ENCODE measurements at regions not wholly inside any gene's neighbourhood (a gene's known extent, or its start where the extent isn't known, plus 50 kb on each side); places are given as distances from the start of the nearest gene placed in this dataset.

GRCh38 chr14:86020841-86021240 lies 490.9 kb downstream of the FLRT2 start:
- H3K4me3 ChIP-seq (ENCODE audit: low read length): no peak overlapping the region
- H3K4me1 ChIP-seq (ENCODE audit: control insufficient read depth, insufficient read depth, low read length): no peaks in the 10 kb centered on the region
- H3K27ac ChIP-seq (ENCODE audit: low read length): no peak overlapping the region
- H3K27me3 ChIP-seq (ENCODE audit: control insufficient read depth, insufficient read depth): no peaks in the 10 kb centered on the region
- H3K9me3 ChIP-seq (ENCODE audit: control insufficient read depth, low read length): no peaks in the 10 kb centered on the region
- ATAC-seq: no peak
- DNase-seq: no peak
- intact Hi-C loops (cut with DNase I): no loop called here

GRCh38 chr14:86015941-86016340 lies 486.0 kb downstream of the FLRT2 start:
- intact Hi-C loops (cut with DNase I): no loop called here
- Histone ChIP-seq H3K4me3 (ENCODE audit: low read length) (no peak overlapping the region), H3K27ac (ENCODE audit: low read length) (no peak overlapping the region), H3K4me1 (ENCODE audit: control insufficient read depth, insufficient read depth, low read length) (no peaks in the 10 kb centered on the region), H3K27me3 (ENCODE audit: control insufficient read depth, insufficient read depth) (no peaks in the 10 kb centered on the region), H3K9me3 (ENCODE audit: control insufficient read depth, low read length) (no peaks in the 10 kb centered on the region)
- DNase-seq (no peak), ATAC-seq (no peak)
- 39% methylated on average over 1 of the region's 1 CpG for WGBS

DNA sequence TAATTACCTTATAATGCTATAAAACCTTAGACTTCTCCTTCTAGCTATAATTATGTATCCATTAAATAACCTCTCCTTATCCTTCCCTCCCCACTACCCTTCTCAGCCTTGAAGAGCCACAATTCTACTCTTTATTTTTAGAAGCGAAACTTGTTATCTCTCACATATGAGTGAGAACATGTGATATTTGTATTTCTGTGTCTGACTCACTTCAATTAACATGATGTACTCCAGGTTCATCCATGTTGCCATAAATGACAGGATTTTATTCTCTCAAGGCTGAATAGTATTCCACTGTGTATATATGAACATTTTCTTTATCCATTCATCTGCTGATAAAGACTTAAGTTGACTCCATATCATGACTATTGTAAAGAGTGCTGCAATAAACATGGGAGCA lies 485.6 kb downstream of the FLRT2 start:
- Histone ChIP-seq H3K4me1 (ENCODE audit: control insufficient read depth, insufficient read depth, low read length) (no peaks in the 10 kb centered on the region), H3K9me3 (ENCODE audit: control insufficient read depth, low read length) (no peaks in the 10 kb centered on the region), H3K4me3 (ENCODE audit: low read length) (no peak overlapping the region), H3K27me3 (ENCODE audit: control insufficient read depth, insufficient read depth) (no peaks in the 10 kb centered on the region), H3K27ac (ENCODE audit: low read length) (no peak overlapping the region)
- intact Hi-C loops (cut with DNase I): no loop called here
- DNase-seq: no peak
- 54% methylated on average over 1 of the region's 1 CpG for WGBS
- no peak for ATAC-seq

- WGBS: 50% methylated on average over 3 of the region's 3 CpGs
- Histone ChIP-seq H3K4me3 (ENCODE audit: low read length) (no peak overlapping the region), H3K9me3 (ENCODE audit: control insufficient read depth, low read length) (no peaks in the 10 kb centered on the region), H3K27me3 (ENCODE audit: control insufficient read depth, insufficient read depth) (no peaks in the 10 kb centered on the region), H3K27ac (ENCODE audit: low read length) (no peak overlapping the region), H3K4me1 (ENCODE audit: control insufficient read depth, insufficient read depth, low read length) (no peaks in the 10 kb centered on the region)
- DNase-seq (no peak), ATAC-seq (no peak)
- intact Hi-C loops (cut with DNase I): no loop called here
Observed at GRCh38 chr14:86013641-86014040, 483.7 kb downstream of the FLRT2 start.

DNA sequence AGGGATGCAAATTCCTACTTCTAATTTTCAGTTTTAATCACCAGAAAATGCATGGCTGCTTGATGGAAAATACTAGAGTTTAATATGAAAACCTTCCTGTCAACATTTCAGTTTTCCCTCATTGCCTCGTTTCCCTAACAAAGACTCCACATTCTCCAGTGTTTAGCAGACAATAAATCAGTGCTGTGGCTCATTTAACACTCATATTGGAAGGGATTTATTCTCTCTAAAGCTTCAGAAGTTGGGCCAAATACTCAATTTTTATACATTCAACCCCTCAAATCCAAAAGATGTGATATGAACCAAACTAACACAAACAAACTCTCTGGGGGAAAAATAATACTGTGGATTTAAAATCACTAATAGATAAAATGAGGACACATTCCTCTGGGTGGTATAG lies 482.5 kb downstream of the FLRT2 start:
- Histone ChIP-seq H3K4me1 (ENCODE audit: control insufficient read depth, insufficient read depth, low read length) (no peaks in the 10 kb centered on the region), H3K9me3 (ENCODE audit: control insufficient read depth, low read length) (no peaks in the 10 kb centered on the region), H3K27me3 (ENCODE audit: control insufficient read depth, insufficient read depth) (no peaks in the 10 kb centered on the region), H3K27ac (ENCODE audit: low read length) (no peak overlapping the region), H3K4me3 (ENCODE audit: low read length) (no peak overlapping the region)
- intact Hi-C loops (cut with DNase I): no loop called here
- DNase-seq: no peak
- 45% methylated on average over 1 of the region's 1 CpG for WGBS
- ATAC-seq: no peak

DNA sequence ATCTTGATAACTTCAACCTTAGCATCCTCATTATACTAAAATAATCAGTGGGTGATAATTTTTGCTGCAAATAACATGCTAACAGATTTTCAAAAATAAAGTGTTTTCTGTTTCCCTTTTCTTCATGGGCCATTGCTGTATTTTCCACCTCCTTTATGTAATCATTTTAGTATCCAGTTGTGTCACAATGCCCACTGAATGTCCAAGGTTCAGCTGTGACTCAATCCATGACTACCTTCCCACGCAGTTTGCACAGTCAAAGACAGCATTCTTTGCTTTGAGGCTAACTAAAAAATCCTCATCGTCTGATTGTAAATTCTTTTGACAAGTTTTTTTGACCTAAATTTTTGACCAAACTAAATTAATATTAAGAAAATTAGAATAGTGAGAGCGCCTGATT lies 474.1 kb downstream of the FLRT2 start:
- no peaks in the 10 kb centered on the region for H3K27me3 ChIP-seq (ENCODE audit: control insufficient read depth, insufficient read depth)
- 84% methylated on average over 3 of the region's 3 CpGs for WGBS
- ATAC-seq (no peak), DNase-seq (no peak)
- no peaks in the 10 kb centered on the region for H3K4me1 ChIP-seq (ENCODE audit: control insufficient read depth, insufficient read depth, low read length)
- no peak overlapping the region for H3K27ac ChIP-seq (ENCODE audit: low read length)
- no peaks in the 10 kb centered on the region for H3K9me3 ChIP-seq (ENCODE audit: control insufficient read depth, low read length)
- H3K4me3 ChIP-seq (ENCODE audit: low read length): no peak overlapping the region
- intact Hi-C loops (cut with DNase I): no loop called here

DNA sequence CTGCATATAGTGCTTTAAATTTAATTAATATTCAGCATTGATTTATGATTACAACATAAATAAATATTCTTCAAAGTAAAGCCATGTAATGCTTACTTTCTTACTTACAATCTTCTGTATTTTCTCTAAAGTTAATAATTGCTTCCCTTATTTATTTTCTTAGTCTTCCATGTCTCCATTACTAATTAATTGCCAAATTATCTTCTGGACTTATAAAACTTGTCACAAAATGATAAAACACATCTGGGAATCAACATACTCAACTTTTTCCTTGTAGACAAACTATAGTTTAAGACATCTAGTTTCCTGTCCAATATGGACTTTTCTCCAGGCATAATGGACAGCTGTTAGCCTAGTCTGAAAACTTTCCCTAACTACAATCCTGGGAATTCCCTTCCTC lies 466.6 kb downstream of the FLRT2 start:
- no peak overlapping the region for H3K27ac ChIP-seq (ENCODE audit: low read length)
- H3K4me3 ChIP-seq (ENCODE audit: low read length): no peak overlapping the region
- no peaks in the 10 kb centered on the region for H3K4me1 ChIP-seq (ENCODE audit: control insufficient read depth, insufficient read depth, low read length)
- H3K27me3 ChIP-seq (ENCODE audit: control insufficient read depth, insufficient read depth): no peaks in the 10 kb centered on the region
- no peak for ATAC-seq
- intact Hi-C loops (cut with DNase I): no loop called here
- no peaks in the 10 kb centered on the region for H3K9me3 ChIP-seq (ENCODE audit: control insufficient read depth, low read length)
- no peak for DNase-seq

DNA sequence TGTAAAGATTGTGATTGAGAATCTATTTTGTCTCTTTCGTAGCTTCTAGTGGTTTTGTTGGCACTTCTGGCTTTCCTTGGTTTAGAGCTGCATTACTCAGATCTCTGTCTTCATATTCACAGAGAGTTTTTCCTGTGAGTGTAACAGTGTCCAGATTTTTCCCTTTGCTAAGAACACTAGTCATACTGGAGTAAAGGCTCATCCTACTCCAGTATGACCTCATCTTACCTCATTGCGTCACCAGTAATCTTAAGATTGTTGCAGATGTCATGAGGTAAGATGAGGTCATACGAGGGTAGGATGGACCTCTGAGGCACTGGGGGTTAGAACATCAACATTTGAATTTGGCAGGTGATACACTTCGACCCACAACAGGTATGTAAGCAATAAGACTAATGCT lies 461.2 kb downstream of the FLRT2 start:
- Histone ChIP-seq H3K27me3 (ENCODE audit: control insufficient read depth, insufficient read depth) (no peaks in the 10 kb centered on the region), H3K4me3 (ENCODE audit: low read length) (no peak overlapping the region), H3K9me3 (ENCODE audit: control insufficient read depth, low read length) (no peaks in the 10 kb centered on the region), H3K27ac (ENCODE audit: low read length) (no peak overlapping the region), H3K4me1 (ENCODE audit: control insufficient read depth, insufficient read depth, low read length) (no peaks in the 10 kb centered on the region)
- DNase-seq (no peak), ATAC-seq (no peak)
- 78% methylated on average over 4 of the region's 4 CpGs for WGBS
- intact Hi-C loops (cut with DNase I): no loop called here

- 75% methylated on average over 5 of the region's 5 CpGs for WGBS
- Histone ChIP-seq H3K27me3 (ENCODE audit: control insufficient read depth, insufficient read depth) (no peaks in the 10 kb centered on the region), H3K9me3 (ENCODE audit: control insufficient read depth, low read length) (no peaks in the 10 kb centered on the region), H3K4me3 (ENCODE audit: low read length) (no peak overlapping the region), H3K4me1 (ENCODE audit: control insufficient read depth, insufficient read depth, low read length) (no peaks in the 10 kb centered on the region), H3K27ac (ENCODE audit: low read length) (no peak overlapping the region)
- no peak for DNase-seq
- intact Hi-C loops (cut with DNase I): no loop called here
- no peak for ATAC-seq
Observed at GRCh38 chr14:85987907-85988306, 458.0 kb downstream of the FLRT2 start.

- H3K4me1 ChIP-seq (ENCODE audit: control insufficient read depth, insufficient read depth, low read length): no peaks in the 10 kb centered on the region
- no peak overlapping the region for H3K4me3 ChIP-seq (ENCODE audit: low read length)
- no peak overlapping the region for H3K27ac ChIP-seq (ENCODE audit: low read length)
- no peak for ATAC-seq
- DNase-seq: no peak
- intact Hi-C loops (cut with DNase I): no loop called here
- 87% methylated on average over 1 of the region's 1 CpG for WGBS
- no peaks in the 10 kb centered on the region for H3K27me3 ChIP-seq (ENCODE audit: control insufficient read depth, insufficient read depth)
- H3K9me3 ChIP-seq (ENCODE audit: control insufficient read depth, low read length): no peaks in the 10 kb centered on the region
Observed at GRCh38 chr14:85987292-85987691, 457.3 kb downstream of the FLRT2 start.

- Histone ChIP-seq H3K4me1 (ENCODE audit: control insufficient read depth, insufficient read depth, low read length) (no peaks in the 10 kb centered on the region), H3K9me3 (ENCODE audit: control insufficient read depth, low read length) (no peaks in the 10 kb centered on the region), H3K27ac (ENCODE audit: low read length) (no peak overlapping the region), H3K27me3 (ENCODE audit: control insufficient read depth, insufficient read depth) (no peaks in the 10 kb centered on the region), H3K4me3 (ENCODE audit: low read length) (no peak overlapping the region)
- intact Hi-C loops (cut with DNase I): no loop called here
- DNase-seq (no peak), ATAC-seq (no peak)
- 51% methylated on average over 1 of the region's 1 CpG for WGBS
Observed at GRCh38 chr14:85978582-85979250, 448.8 kb downstream of the FLRT2 start.

DNA sequence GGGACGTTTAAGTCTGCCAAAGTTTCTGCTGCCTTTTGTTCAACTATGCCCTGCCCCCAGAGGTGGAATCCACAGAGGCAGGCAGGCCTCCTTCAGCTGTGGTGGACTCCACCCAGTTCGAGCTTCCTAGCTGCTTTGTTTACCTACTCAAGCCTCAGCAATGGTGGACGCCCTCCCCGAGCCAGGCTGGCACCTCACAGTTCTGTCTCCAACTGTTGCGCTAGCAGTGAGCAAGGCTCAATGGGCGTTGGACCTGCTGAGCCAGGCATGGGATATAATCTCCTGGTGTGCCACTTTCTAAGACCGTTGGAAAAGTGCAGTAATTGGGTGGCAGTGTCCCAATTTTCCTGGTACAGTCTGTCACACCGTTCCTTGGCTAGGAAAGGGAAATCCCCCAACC lies 444.7 kb downstream of the FLRT2 start:
- H3K9me3 ChIP-seq (ENCODE audit: control insufficient read depth, low read length): no peaks in the 10 kb centered on the region
- H3K27ac ChIP-seq (ENCODE audit: low read length): no peak overlapping the region
- intact Hi-C loops (cut with DNase I): no loop called here
- ATAC-seq (no peak), DNase-seq (peak in 2 of 3 donors; percentile 9 to 18)
- H3K4me3 ChIP-seq (ENCODE audit: low read length): no peak overlapping the region
- 81% methylated on average over 8 of the region's 8 CpGs for WGBS
- H3K27me3 ChIP-seq (ENCODE audit: control insufficient read depth, insufficient read depth): no peaks in the 10 kb centered on the region
- no peaks in the 10 kb centered on the region for H3K4me1 ChIP-seq (ENCODE audit: control insufficient read depth, insufficient read depth, low read length)
